ENCODE measurements at regions not wholly inside any gene's neighbourhood (a gene's known extent, or its start where the extent isn't known, plus 50 kb on each side); places are given as distances from the start of the nearest gene placed in this dataset.

GRCh38 chr12:24560831-24561271 is 388.1 kb downstream of the BCAT1 start:
- no peak for DNase-seq (ENCODE audit: low spot score)

GRCh38 chr12:24560192-24560775 is 388.6 kb downstream of the BCAT1 start:
- no peak for DNase-seq (ENCODE audit: low spot score)

- no peak for DNase-seq (ENCODE audit: low spot score)
Observed at GRCh38 chr12:24557738-24558137, 391.2 kb downstream of the BCAT1 start.

GRCh38 chr12:24555730-24556129 is 393.2 kb downstream of the BCAT1 start:
- DNase-seq (ENCODE audit: low spot score) = no peak

- no peak for DNase-seq (ENCODE audit: low spot score)
Observed at GRCh38 chr12:24554612-24555295, 394.1 kb downstream of the BCAT1 start.

GRCh38 chr12:24553259-24553658 is 395.6 kb downstream of the BCAT1 start:
- DNase-seq (ENCODE audit: low spot score) = no peak

- no peak for DNase-seq (ENCODE audit: low spot score)
Observed at GRCh38 chr12:24551163-24551786, 397.6 kb downstream of the BCAT1 start.

GRCh38 chr12:24550609-24551008 is 398.3 kb downstream of the BCAT1 start:
- no peak for DNase-seq (ENCODE audit: low spot score)

GRCh38 chr12:24546661-24547060 is 402.2 kb downstream of the BCAT1 start:
- no peak for DNase-seq (ENCODE audit: low spot score)

- no peak for DNase-seq (ENCODE audit: low spot score)
Observed at GRCh38 chr12:24546084-24546483, 402.8 kb downstream of the BCAT1 start.

- DNase-seq (ENCODE audit: low spot score) = no peak
Observed at GRCh38 chr12:24544368-24544767, 404.5 kb downstream of the BCAT1 start.

- DNase-seq (ENCODE audit: low spot score) = no peak
Observed at GRCh38 chr12:24541193-24541871, 407.6 kb downstream of the BCAT1 start.

- no peak for DNase-seq (ENCODE audit: low spot score)
Observed at GRCh38 chr12:24539646-24540045, 409.3 kb downstream of the BCAT1 start.

GRCh38 chr12:24537083-24537860 is 411.6 kb downstream of the BCAT1 start:
- DNase-seq (ENCODE audit: low spot score) = no peak

GRCh38 chr12:24535334-24536069 is 413.4 kb downstream of the BCAT1 start:
- no peak for DNase-seq (ENCODE audit: low spot score)

GRCh38 chr12:24534622-24535021 is 414.3 kb downstream of the BCAT1 start:
- DNase-seq (ENCODE audit: low spot score) = no peak

GRCh38 chr12:24533716-24534352 is 415.1 kb downstream of the BCAT1 start:
- DNase-seq (ENCODE audit: low spot score) = no peak

- DNase-seq (ENCODE audit: low spot score) = no peak
Observed at GRCh38 chr12:24530689-24531088, 418.2 kb downstream of the BCAT1 start.

- DNase-seq (ENCODE audit: low spot score) = no peak
Observed at GRCh38 chr12:24527102-24527501, 421.8 kb downstream of the BCAT1 start.

- DNase-seq (ENCODE audit: low spot score) = no peak
Observed at GRCh38 chr12:24522736-24523135, 426.2 kb downstream of the BCAT1 start.

All from HT-29 (cell line).